C4-2B (cell line): ENCODE measurements at regions not wholly inside any gene's neighbourhood (a gene's known extent, or its start where the extent isn't known, plus 50 kb on each side); places are given as distances from the start of the nearest gene placed in this dataset.
"Not testable (repeated sequence)": the region's sequence is repeated elsewhere in the genome, so short reads cannot be mapped to it uniquely, and the experiment has no call there.

ENCODE experiments used
- H3K27ac ChIP-seq: fragments of 450-650 bp; 2 replicates; pipeline ENCODE4 v1.5.1; 2017
- CTCF ChIP-seq: fragments of 450-650 bp; conservative IDR thresholded peaks from 2 replicates; pipeline ENCODE4 v1.5.1; 2017; ENCODE audit warnings: mild to moderate bottlenecking
- ZFX ChIP-seq: fragments of 450-650 bp; IDR thresholded peaks from 2 replicates; pipeline ENCODE4 v1.6.1; 2017

DNA sequence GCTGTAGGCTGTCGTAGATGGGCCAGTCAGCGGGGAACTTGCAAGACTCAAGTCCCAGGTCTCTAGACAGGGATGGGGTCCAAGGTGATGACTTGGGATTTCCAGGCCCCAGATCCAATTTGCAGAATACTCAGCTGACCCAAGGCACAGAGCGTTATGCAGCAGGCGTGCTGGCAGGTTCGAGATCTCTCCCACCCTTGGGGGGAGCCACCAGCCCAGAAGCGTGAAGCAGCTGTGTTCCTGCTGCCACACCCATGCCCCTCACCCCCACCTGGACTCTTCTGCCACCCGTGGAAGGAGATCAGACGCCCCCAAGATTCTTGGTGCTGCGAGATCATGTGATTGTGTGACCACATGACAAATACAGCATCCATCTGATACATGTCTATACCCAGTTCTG, 142.6 kb downstream of the BRD1 start:
- H3K27ac ChIP-seq = no peak overlapping the region
- TF ChIP-seq ZFX (no peak), CTCF (no peak)

DNA sequence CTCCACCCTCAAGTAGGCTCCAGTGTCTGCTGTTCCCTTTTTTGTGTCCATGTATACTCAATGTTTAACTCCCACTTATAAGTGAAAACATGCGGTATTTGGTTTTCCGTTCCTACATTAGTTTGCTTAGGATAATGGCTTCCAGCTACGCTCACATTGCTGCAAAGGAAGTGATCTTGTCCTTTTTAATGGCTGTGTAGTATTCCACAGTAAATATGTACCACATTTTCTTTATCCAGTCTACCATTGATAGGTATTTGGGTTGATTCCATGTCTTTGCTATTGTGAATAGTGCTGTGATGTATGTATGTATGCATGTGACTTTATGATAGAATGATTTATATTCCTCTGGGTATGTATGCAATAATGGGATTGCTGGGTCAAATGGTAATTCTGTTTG, 144.6 kb downstream of the BRD1 start:
- TF ChIP-seq CTCF (no peak), ZFX (no peak)

DNA sequence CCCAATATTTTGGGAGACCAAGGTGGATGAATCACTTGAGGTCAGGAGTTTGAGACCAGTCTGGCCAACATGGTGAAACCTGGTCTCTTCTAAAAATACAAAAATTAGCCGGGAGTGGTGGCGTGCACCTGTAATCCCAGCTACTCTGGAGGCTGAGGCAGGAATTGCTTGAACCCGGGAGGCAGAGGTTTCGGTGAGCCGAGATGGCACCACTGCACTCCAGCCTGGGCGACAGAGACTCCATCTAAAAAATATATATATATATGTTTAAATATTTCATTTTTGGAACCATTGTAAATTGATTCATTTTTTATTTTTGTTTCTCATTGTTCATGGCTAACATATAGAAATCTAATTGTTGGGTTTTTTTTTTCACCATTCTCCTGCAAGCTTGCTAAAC, 146.9 kb downstream of the BRD1 start:
- not testable (repeated sequence) for H3K27ac ChIP-seq

More for the DNA sequence above, 144.6 kb downstream of the BRD1 start:
- no peak overlapping the region for H3K27ac ChIP-seq

DNA sequence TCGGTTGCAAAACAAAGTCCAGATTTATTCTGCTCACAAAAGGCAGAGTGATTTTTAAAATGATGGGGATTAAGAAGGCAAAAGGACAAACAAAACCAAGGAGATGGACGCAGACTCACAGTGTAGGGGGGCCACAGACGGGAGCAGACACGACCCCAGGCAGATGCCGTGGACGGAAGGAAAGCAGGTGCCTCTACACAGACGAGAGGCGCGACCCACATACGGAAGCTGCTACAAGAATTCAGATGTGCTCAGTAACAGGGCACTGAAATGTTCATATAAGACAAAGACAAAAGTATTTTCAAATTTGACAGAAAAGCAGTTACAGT, 148.9 kb downstream of the BRD1 start:
- no peak overlapping the region for H3K27ac ChIP-seq
- no peak for TF ChIP-seq ZFX
- no peak for TF ChIP-seq CTCF

- TF ChIP-seq ZFX (no peak), CTCF (no peak)
- H3K27ac ChIP-seq = no peak overlapping the region
These were observed 149.4 kb downstream of the BRD1 start for GRCh38 chr22:49678137-49678841.

GRCh38 chr22:49677495-49677889, 150.2 kb downstream of the BRD1 start:
- H3K27ac ChIP-seq = no peak overlapping the region
- TF ChIP-seq CTCF = no peak
- TF ChIP-seq ZFX = no peak

GRCh38 chr22:49676783-49677494, 150.7 kb downstream of the BRD1 start:
- no peak overlapping the region for H3K27ac ChIP-seq
- TF ChIP-seq ZFX (no peak), CTCF (no peak)

DNA sequence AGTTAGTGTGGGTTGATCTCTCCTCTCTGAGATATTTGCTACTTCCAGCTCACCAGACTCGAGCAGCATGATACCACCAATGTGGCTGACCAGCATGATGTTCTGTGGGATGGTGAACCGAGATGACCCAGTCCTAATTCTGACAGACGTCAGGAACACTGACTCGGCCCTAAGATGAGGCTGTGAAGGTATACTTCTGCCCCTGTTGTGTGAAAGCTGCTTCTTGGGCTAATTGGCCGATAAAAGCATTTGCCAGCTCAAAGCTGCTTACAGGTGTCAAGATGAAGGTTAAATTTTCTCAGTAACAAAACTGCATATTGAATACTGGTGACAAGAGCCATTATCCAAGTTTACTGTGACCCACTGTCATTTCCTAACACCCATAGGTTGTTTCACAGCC, 151.4 kb downstream of the BRD1 start:
- H3K27ac ChIP-seq = no peak overlapping the region

More for the DNA sequence above, 151.4 kb downstream of the BRD1 start:
- TF ChIP-seq CTCF = no peak
- TF ChIP-seq ZFX = no peak
